Naive B cell (primary cell): ENCODE measurements at regions not wholly inside any gene's neighbourhood (a gene's known extent, or its start where the extent isn't known, plus 50 kb on each side); places are given as distances from the start of the nearest gene placed in this dataset.

ENCODE experiments used
- ATAC-seq, 2 donors: fragments of 150-1000 bp; cut with Tn5 transposase; 2 replicates each; pipeline ENCODE4 v1.10.0; 2021; ENCODE audit warnings: low read depth in 2 of 2, mild to moderate bottlenecking in 2 of 2, moderate library complexity in 2 of 2
- DNase-seq: peaks from one replicate; pipeline ENCODE4 v3.0.0; 2022
- H3K27ac Mint-ChIP-seq, 6 donors: one replicate each; pipeline ENCODE4 v1.8.0; 2020 to 2022; ENCODE audit warnings: mild to moderate bottlenecking in 6 of 6, mixed read lengths in 6 of 6, moderate library complexity in 5 of 6, inconsistent platforms in 2 of 6
- H3K27me3 Mint-ChIP-seq, 3 donors: one replicate each; pipeline ENCODE4 v1.8.0; 2021 to 2022; ENCODE audit warnings: mixed read lengths in 3 of 3, mild to moderate bottlenecking in 1 of 3
- H3K36me3 Mint-ChIP-seq, 2 donors: one replicate each; pipeline ENCODE4 v1.8.0; 2020 to 2022; ENCODE audit warnings: mixed read lengths in 2 of 2, inconsistent platforms in 1 of 2, mild to moderate bottlenecking in 1 of 2
- H3K4me1 Mint-ChIP-seq, 3 donors: one replicate each; pipeline ENCODE4 v1.8.0; 2020 to 2022; ENCODE audit warnings: mixed read lengths in 3 of 3, inconsistent platforms in 1 of 3, mild to moderate bottlenecking in 1 of 3, moderate library complexity in 1 of 3
- H3K4me3 Mint-ChIP-seq, 8 donors: one replicate each; pipeline ENCODE4 v1.8.0; 2020 to 2022; ENCODE audit warnings: mild to moderate bottlenecking in 8 of 8, mixed read lengths in 8 of 8, moderate library complexity in 8 of 8, inconsistent platforms in 2 of 8
- H3K9me3 Mint-ChIP-seq, 7 donors: one replicate each; pipeline ENCODE4 v1.8.0; 2020 to 2022; ENCODE audit warnings: mixed read lengths in 7 of 7, mild to moderate bottlenecking in 5 of 7, inconsistent platforms in 2 of 7, moderate library complexity in 1 of 7

DNA sequence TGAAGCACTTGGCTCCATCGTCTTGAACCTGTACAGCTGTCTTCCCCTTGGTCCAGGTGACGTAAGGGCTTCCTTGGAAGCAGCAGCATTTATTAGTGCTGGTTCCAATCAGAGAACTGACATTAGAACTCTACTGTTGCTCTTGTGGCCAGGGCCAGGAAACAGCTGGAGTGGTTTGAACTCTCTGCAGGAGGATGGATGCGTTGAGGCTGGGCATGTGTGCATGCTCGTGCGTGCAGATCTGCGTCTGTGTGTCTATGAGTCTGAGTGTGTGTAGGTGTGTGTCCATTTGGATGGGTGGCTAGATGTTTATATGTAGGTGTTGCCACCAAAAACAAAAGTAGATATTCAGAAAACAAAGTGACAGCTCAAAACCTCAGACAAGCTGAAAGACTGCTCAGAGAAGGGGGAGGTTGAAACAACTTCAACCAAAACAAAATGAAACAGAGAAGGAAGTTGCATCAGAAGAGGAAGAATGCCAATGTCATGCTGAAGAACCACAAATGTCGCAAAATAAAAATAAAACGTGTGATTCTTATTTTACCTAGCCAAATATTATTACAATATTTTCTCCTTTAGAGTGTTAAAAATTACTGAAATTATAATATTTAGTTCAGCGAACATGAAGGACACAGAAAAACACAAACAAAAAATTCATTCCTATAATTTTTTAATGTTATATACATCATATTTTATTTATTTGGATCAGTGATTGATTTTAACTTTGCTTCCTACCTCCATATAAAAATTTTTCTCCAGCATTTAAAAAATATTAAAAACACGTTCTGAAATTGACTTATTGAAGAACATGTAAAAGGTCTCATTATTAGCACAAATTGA, 96.1 kb upstream of the MKLN1 start:
- Mint-ChIP-seq H3K4me3 (peak overlapping the region; percentile 56 to 89 (median 80)), H3K4me1 (peaks cover 17 to 25% (median 19%) of the 10 kb centered on the region in 3 donors), H3K36me3 (no peaks in the 10 kb centered on the region), H3K27ac (peak overlapping the region; percentile 39 to 89 (median 75)), H3K27me3 (no peaks in the 10 kb centered on the region), H3K9me3 (no peaks in the 10 kb centered on the region)
- DNase-seq (peak; percentile 80), ATAC-seq (peak; percentile 81 to 83)

DNA sequence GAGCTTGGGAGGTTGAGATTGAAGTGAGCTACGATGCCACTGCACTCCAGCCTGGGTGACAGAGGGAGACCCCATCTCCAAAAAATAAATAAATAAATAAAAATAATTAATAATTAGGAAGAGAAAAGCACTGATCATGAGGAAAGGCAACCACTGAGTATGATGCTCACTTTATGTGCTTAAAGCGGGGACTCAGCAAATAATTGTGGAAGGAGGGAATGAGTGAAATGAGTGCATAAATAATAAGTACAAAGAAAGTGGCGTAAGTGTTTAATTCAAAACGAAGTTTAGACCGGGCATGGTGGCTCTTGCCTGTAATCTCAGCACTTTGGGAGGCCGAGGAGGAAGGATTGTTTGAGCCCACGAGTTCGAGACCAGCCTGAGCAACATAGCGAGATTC, 94.9 kb upstream of the MKLN1 start:
- DNase-seq (no peak), ATAC-seq (no peak)
- Mint-ChIP-seq H3K4me3 (no peak overlapping the region), H3K36me3 (no peaks in the 10 kb centered on the region), H3K4me1 (peaks cover 16 to 19% (median 16%) of the 10 kb centered on the region in 3 donors), H3K27ac (peak overlapping the region in 3 of 6 donors; percentile 61 to 89 (median 63)), H3K9me3 (no peaks in the 10 kb centered on the region), H3K27me3 (no peaks in the 10 kb centered on the region)

DNA sequence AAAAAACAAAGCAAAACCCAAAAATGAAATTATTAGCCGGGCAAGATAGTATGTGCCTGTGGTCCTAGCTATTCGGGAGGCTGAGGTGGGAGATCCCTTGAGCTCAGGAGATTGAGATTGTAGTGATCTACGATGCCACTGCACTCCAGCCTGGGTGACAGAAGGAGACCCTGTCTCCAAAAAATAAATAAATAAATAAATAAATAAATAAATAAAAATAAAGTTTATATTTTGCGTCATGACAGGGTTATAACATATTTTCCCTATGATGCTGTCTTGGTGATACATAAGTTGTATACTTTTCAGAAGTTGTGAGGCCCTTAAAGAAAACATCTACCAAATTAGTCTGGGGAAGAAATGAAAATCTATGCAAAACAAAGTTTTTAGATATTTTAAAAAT, 94.5 kb upstream of the MKLN1 start:
- no peaks in the 10 kb centered on the region for H3K27me3 Mint-ChIP-seq
- H3K36me3 Mint-ChIP-seq, result no peaks in the 10 kb centered on the region
- ATAC-seq (no peak), DNase-seq (no peak)
- peak overlapping the region in 2 of 6 donors; percentile 61 to 89 for H3K27ac Mint-ChIP-seq
- H3K4me1 Mint-ChIP-seq, result peaks cover 14 to 19% (median 16%) of the 10 kb centered on the region in 3 donors
- no peaks in the 10 kb centered on the region for H3K9me3 Mint-ChIP-seq
- H3K4me3 Mint-ChIP-seq, result no peak overlapping the region

- H3K4me3 Mint-ChIP-seq, result no peak overlapping the region
- no peak for ATAC-seq
Measured at GRCh38 chr7:131234719-131235488, 92.8 kb upstream of the MKLN1 start.

GRCh38 chr7:131235489-131236317, 92.0 kb upstream of the MKLN1 start:
- DNase-seq, result peak; percentile 39
- ATAC-seq, result peak; percentile 6 to 28
- Mint-ChIP-seq H3K36me3 (no peaks in the 10 kb centered on the region), H3K4me1 (peaks cover 14 to 17% (median 16%) of the 10 kb centered on the region in 3 donors), H3K4me3 (no peak overlapping the region), H3K27ac (peak overlapping the region; percentile 43 to 94 (median 76)), H3K9me3 (no peaks in the 10 kb centered on the region), H3K27me3 (no peaks in the 10 kb centered on the region)

More at GRCh38 chr7:131234719-131235488, 92.8 kb upstream of the MKLN1 start:
- DNase-seq, result no peak
- Mint-ChIP-seq H3K27me3 (no peaks in the 10 kb centered on the region), H3K27ac (peak overlapping the region in 4 of 6 donors; percentile 35 to 78 (median 44)), H3K4me1 (peaks cover 14 to 19% (median 16%) of the 10 kb centered on the region in 3 donors), H3K9me3 (no peaks in the 10 kb centered on the region), H3K36me3 (no peaks in the 10 kb centered on the region)

DNA sequence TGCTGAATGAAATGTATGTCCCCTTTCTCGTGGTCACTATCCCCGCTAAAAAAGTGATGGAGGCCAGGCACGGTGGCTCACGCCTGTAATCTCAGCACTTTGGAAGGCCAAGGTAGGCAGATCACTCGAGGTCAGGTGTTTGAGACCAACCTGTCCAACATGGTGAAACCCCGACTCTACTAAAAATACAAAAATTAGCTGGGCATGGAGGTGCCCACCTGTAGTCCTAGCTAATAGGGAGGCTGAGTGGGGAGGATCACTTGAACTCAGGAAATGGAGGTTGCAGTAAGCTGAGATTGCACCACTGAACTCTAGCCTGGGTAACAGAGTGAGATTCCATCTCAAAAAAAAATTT, 91.4 kb upstream of the MKLN1 start:
- Mint-ChIP-seq H3K36me3 (no peaks in the 10 kb centered on the region), H3K9me3 (no peaks in the 10 kb centered on the region), H3K4me1 (peaks cover 11 to 13% (median 11%) of the 10 kb centered on the region in 3 donors), H3K27me3 (no peaks in the 10 kb centered on the region), H3K27ac (peak overlapping the region in 1 of 6 donors; percentile 88), H3K4me3 (no peak overlapping the region)
- no peak for ATAC-seq
- no peak for DNase-seq

GRCh38 chr7:131238347-131238931, 89.2 kb upstream of the MKLN1 start:
- Mint-ChIP-seq H3K36me3 (no peaks in the 10 kb centered on the region), H3K27me3 (no peaks in the 10 kb centered on the region), H3K9me3 (no peaks in the 10 kb centered on the region), H3K27ac (peak overlapping the region in 1 of 6 donors; percentile 17), H3K4me3 (no peak overlapping the region), H3K4me1 (peaks cover 3 to 8% (median 6%) of the 10 kb centered on the region in 3 donors)
- ATAC-seq (no peak), DNase-seq (no peak)

DNA sequence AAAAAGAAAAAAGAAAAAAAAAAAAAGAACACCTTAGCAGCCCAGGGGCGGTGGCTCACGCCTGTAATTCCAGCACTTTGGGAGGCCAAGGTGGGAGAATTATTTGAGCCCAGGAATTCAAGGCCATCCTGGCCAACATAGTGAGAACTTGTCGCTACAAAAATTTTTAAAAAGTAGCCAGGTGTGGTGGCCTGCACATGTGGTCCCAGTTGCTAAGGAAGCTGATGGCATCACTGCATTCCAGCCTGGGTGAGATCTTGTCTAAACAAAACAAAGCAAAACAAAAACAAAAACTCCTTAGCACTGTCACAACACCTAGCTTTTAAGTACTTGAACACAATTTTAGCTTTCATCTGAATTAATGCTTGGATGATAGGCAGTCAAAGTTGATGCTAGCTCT, 86.3 kb upstream of the MKLN1 start:
- Mint-ChIP-seq H3K4me1 (no peaks in the 10 kb centered on the region), H3K27me3 (no peaks in the 10 kb centered on the region), H3K9me3 (no peaks in the 10 kb centered on the region)

GRCh38 chr7:131242123-131242650, 85.5 kb upstream of the MKLN1 start:
- Mint-ChIP-seq H3K36me3 (no peaks in the 10 kb centered on the region), H3K9me3 (no peaks in the 10 kb centered on the region), H3K4me3 (no peak overlapping the region), H3K4me1 (no peaks in the 10 kb centered on the region), H3K27me3 (no peaks in the 10 kb centered on the region), H3K27ac (no peak overlapping the region)
- ATAC-seq (no peak), DNase-seq (no peak)

More for the DNA sequence above, 86.3 kb upstream of the MKLN1 start:
- no peak for ATAC-seq
- H3K27ac Mint-ChIP-seq, result no peak overlapping the region
- no peak overlapping the region for H3K4me3 Mint-ChIP-seq
- H3K36me3 Mint-ChIP-seq, result no peaks in the 10 kb centered on the region
- DNase-seq, result no peak

GRCh38 chr7:131244259-131244852, 83.3 kb upstream of the MKLN1 start:
- no peaks in the 10 kb centered on the region for H3K9me3 Mint-ChIP-seq
- no peak overlapping the region for H3K27ac Mint-ChIP-seq
- no peak overlapping the region for H3K4me3 Mint-ChIP-seq
- H3K27me3 Mint-ChIP-seq, result peaks cover 5 to 11% (median 10%) of the 10 kb centered on the region in 3 donors
- no peak for DNase-seq
- H3K36me3 Mint-ChIP-seq, result peaks cover 0 to 3% of the 10 kb centered on the region in 2 donors
- H3K4me1 Mint-ChIP-seq, result no peaks in the 10 kb centered on the region
- no peak for ATAC-seq

DNA sequence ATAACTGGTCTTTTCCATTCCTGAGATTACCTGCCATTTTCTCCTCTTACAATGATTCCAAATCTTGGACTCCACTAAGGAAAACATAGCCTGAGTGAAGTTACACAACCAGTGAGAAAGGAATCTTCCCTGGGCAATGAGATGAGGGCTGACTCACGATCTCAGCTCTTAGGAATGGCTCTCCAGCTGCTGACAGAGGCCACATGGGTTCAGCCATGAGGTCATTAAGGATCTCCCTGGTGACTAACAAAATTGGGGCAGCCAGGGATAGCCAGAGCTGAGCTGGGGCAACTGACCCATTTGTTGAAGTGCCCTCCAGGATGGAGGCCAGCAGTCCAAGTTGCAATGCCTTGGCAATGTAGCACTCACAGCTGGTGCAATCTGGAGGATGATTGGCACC, 78.7 kb upstream of the MKLN1 start:
- Mint-ChIP-seq H3K27me3 (peaks cover 20 to 31% (median 25%) of the 10 kb centered on the region in 3 donors), H3K9me3 (peaks cover 5 to 15% (median 7%) of the 10 kb centered on the region in 7 donors), H3K36me3 (peaks cover 8 to 17% of the 10 kb centered on the region in 2 donors), H3K4me1 (peaks cover 0 to 4% (median 0%) of the 10 kb centered on the region in 3 donors), H3K27ac (no peak overlapping the region), H3K4me3 (no peak overlapping the region)
- DNase-seq (no peak), ATAC-seq (no peak)

GRCh38 chr7:131249483-131249882, 78.2 kb upstream of the MKLN1 start:
- H3K4me3 Mint-ChIP-seq, result no peak overlapping the region
- peaks cover 8 to 20% (median 11%) of the 10 kb centered on the region in 7 donors for H3K9me3 Mint-ChIP-seq
- H3K36me3 Mint-ChIP-seq, result peaks cover 10 to 22% of the 10 kb centered on the region in 2 donors
- H3K27me3 Mint-ChIP-seq, result peaks cover 24 to 36% (median 25%) of the 10 kb centered on the region in 3 donors
- ATAC-seq, result no peak
- H3K27ac Mint-ChIP-seq, result no peak overlapping the region
- no peak for DNase-seq
- H3K4me1 Mint-ChIP-seq, result peaks cover 0 to 4% (median 0%) of the 10 kb centered on the region in 3 donors
